Right cardiac atrium (tissue), 5 donors: ENCODE measurements at regions not wholly inside any gene's neighbourhood (a gene's known extent, or its start where the extent isn't known, plus 50 kb on each side); places are given as distances from the start of the nearest gene placed in this dataset.

Source experiments
- ATAC-seq, 2 donors: fragments of 200-7000 bp; cut with Tn5 transposase; one replicate each; pipeline versions ENCODE4 v1.8.0 to v1.9.1; 2020; ENCODE audit warnings: moderate library complexity in 2 of 2, mild to moderate bottlenecking in 1 of 2
- DNase-seq, 3 donors: peaks; one replicate each; pipeline ENCODE4 v3.0.0-alpha.2; 2020
- H3K27ac ChIP-seq: one replicate; pipeline ENCODE4 v1.5.1; 2013; ENCODE audit warnings: mild to moderate bottlenecking, low read length, control low read depth, moderate library complexity
- H3K27me3 ChIP-seq: one replicate; pipeline ENCODE4 v1.6.1; 2013; ENCODE audit not compliant: control insufficient read depth, insufficient read depth
- H3K4me1 ChIP-seq: one replicate; pipeline ENCODE4 v1.6.1; 2013; ENCODE audit warnings: low read length; ENCODE audit not compliant: control insufficient read depth, insufficient read depth
- H3K4me3 ChIP-seq: one replicate; pipeline ENCODE4 v1.5.1; 2013; ENCODE audit warnings: low read length, control low read depth
- H3K9me3 ChIP-seq: one replicate; pipeline ENCODE4 v1.6.1; 2013; ENCODE audit warnings: low read length; ENCODE audit not compliant: control insufficient read depth
- WGBS: extraction: QIAGEN DNeasy Blood & Tissue Kit; methylation state at CpG from one replicate; pipeline ENCODE4 v1.1.7; 2013; 5-methylcytosine and 5-hydroxymethylcytosine counted together
- intact Hi-C, 4 donors: fragments of 100-400 bp; cut with DNase I; formaldehyde crosslinking; loops; one replicate each; pipeline versions ENCODE4 v1.11.0 to v1.14.0; 2022 to 2023
- donor health status: healthy with polysubstance abuse.
- donor health status: DM: no; HTN: yes; CAD: no.
- donor health status: DM: no; HTN: no; CAD: no.
- donor health status: DM: no; HTN: yes; CAD: no; lungs with severe emphysema.
- donor health status: DM: yes; HTN: yes; CAD: no.

DNA sequence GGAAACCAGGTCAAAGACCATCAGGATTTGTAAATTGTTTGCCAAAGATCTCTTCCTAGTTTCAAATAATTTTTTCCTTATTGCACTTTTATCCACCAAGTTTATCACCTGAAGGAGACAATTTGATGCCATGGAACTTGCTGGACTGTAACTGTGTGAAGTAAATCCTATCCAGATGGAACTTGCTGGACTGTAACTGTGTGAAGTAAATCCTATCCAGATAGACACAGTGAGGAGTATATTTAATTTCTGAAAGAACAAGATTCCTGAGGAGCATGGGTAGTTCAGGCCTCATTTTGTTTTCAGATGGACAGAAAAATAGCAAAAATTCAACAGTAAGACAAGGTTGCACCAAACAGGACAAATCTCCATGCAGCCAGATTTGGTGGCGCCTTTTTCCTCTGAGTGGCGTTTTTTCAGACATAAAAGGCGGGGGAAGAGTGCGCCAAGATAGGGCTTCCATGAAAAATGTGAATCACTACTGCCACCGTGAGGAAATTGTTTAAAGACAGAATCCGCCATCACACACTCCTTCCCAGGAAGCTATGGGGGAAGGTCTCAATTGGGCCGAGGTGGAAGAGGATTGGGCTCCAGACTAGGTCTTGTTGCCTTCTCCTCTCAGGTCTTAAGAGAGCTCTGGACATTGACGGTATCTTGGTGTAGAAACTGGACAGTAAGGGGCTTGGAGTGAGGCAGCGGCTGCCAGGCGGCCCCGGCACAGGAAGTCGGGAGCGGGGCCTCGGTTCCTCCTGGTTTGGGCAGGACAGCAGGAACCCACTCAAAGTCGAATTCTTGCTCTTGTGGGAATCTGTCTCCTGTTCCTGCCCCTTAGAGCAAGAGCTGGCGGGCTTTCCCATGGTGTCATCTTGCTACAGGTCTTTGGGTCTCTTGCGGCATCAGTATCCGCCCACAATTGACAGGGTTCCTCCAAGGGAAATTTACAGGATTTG lies 234.7 kb downstream of the OR13H1 start:
- H3K4me1 ChIP-seq, result no peaks in the 10 kb centered on the region
- no peak overlapping the region for H3K27ac ChIP-seq
- no peak overlapping the region for H3K4me3 ChIP-seq
- ATAC-seq (peak in 1 of 2 donors; percentile 95), DNase-seq (peak in 2 of 3 donors; percentile 55 to 80)
- intact Hi-C loops, result no loop called here
- no peaks in the 10 kb centered on the region for H3K9me3 ChIP-seq
- no peaks in the 10 kb centered on the region for H3K27me3 ChIP-seq
- 93% methylated on average over 18 of the region's 18 CpGs for WGBS

DNA sequence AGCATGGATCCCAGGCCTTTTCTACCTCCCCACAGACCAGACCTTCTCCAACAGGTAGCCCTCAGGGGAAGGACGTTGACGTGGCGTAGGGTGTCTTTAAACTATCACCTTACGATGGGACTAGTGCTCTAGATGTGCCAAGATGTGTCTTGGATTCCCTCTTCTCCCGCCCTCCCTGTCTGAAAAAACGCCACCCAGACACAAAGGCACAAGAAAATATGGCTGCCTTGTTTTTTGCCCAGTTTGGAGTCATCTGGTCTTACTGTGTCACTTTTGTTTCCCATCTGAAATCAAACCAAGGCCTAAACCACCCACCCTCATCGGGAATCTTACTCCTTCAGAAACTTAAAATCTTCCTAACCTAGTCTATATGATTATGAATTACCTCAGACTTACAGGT lies 235.4 kb downstream of the OR13H1 start:
- ATAC-seq (no peak), DNase-seq (no peak)
- 95% methylated on average over 7 of the region's 7 CpGs for WGBS
- Histone ChIP-seq H3K4me3 (no peak overlapping the region), H3K27me3 (no peaks in the 10 kb centered on the region), H3K27ac (no peak overlapping the region), H3K9me3 (no peaks in the 10 kb centered on the region), H3K4me1 (no peaks in the 10 kb centered on the region)
- intact Hi-C loops, result no loop called here

DNA sequence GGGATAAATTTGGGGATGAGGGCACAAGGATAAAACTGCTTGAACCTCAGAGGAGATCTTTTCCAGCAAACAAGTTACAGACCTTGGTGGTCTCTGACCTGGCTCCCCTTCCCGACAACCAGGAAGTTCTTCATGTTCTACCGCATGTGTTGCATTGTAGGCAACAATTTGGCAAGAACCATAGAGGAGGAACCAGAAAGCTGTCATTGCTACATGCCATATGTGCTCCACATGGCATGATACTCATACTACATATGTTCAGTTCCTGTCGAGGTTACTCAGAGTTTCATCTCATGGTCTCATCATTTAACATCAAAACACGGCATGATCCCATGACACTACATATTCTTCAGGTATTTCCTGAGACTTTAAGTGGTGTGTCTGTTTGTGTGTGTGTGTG lies 235.9 kb downstream of the OR13H1 start:
- Histone ChIP-seq H3K9me3 (no peaks in the 10 kb centered on the region), H3K27me3 (no peaks in the 10 kb centered on the region), H3K4me3 (no peak overlapping the region), H3K27ac (no peak overlapping the region), H3K4me1 (no peaks in the 10 kb centered on the region)
- intact Hi-C loops, result no loop called here
- ATAC-seq, result no peak
- WGBS, result 94% methylated on average over 4 of the region's 4 CpGs
- no peak for DNase-seq

DNA sequence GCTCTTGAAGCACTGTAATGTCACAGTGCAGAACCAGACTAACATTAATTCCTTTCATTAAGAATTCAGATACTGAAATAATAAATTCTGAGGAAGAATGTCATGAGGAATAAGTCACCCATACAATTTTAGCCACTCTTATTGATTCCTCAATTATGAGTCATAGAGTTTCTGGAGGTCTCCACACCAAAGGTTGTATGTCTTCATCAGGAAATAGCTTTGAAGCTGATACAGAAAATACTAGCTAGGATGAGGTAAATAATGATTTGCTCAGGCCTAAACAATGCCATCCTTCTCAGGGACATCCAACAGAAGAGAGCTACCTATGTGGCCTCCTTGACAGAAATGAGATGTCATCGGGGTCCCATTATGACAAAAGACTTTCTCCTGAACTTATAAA lies 238.8 kb downstream of the OR13H1 start:
- no peak overlapping the region for H3K27ac ChIP-seq
- ATAC-seq, result no peak
- no peak for DNase-seq
- intact Hi-C loops, result no loop called here
- no peaks in the 10 kb centered on the region for H3K27me3 ChIP-seq
- no peaks in the 10 kb centered on the region for H3K9me3 ChIP-seq
- H3K4me1 ChIP-seq, result no peaks in the 10 kb centered on the region
- WGBS, result 93% methylated on average over 1 of the region's 1 CpG
- H3K4me3 ChIP-seq, result no peak overlapping the region

DNA sequence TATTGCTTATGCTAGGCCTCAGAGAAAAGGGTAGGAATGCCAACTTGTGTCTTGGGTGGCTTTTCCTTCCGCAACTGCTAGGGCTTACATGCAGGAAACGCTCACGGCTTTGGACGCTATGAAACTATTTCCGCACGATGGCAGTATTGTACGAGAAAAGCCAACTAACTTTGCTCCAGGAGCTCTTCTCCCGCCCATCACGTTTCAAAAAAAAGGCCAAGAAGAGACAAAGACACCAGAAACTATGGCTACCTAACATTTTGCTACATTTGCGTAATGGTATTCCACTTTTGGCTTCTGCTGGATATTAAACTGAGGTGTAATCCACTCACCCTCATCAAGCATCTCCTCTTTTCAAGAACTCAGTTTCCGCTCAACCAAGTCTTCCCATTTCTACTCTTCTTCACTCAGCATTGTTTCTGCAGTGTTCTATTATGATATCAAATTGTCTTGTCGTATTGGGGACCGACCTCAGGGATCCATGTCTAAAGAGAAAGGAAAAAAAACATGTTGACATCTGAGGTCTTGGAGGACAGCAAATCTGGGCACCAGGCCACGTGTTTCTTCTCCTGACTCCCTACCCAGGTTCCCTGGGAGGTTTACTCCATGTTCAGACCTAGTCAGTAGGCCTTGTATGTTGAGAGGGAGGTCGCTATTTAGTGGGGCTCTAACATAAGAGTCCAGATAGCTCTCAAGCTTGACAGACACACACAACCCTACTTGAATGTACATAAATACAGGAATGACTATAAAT lies 239.4 kb upstream of the STK26 start:
- no peaks in the 10 kb centered on the region for H3K9me3 ChIP-seq
- 92% methylated on average over 15 of the region's 15 CpGs for WGBS
- ATAC-seq (peak in 1 of 2 donors; percentile 88), DNase-seq (peak in 2 of 3 donors; percentile 47 to 70)
- intact Hi-C loops, result no loop called here
- H3K4me3 ChIP-seq, result no peak overlapping the region
- H3K27ac ChIP-seq, result no peak overlapping the region
- H3K27me3 ChIP-seq, result no peaks in the 10 kb centered on the region
- H3K4me1 ChIP-seq, result no peaks in the 10 kb centered on the region

DNA sequence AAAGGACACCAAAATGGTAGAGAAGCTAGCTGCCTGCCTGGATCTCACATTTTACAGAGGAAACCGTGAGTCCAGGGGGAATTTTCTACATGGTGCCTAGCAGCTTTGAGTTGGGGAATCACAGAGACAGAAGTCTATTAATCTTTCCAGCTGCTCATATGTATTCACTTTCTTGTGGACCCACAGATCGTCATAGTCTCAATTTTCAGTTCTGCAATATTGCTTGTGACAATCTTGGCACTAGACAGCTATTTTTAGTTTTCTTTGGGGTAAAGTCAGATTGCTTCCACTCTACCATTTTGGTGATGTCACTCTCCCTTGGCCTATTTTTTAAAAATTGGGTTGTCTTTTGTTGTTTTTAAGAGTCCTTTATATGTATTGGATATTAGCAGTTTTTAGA lies 233.4 kb upstream of the STK26 start:
- Histone ChIP-seq H3K27me3 (no peaks in the 10 kb centered on the region), H3K4me1 (no peaks in the 10 kb centered on the region), H3K9me3 (no peaks in the 10 kb centered on the region), H3K27ac (no peak overlapping the region), H3K4me3 (no peak overlapping the region)
- 70% methylated on average over 2 of the region's 2 CpGs for WGBS
- DNase-seq (no peak), ATAC-seq (no peak)
- intact Hi-C loops, result no loop called here

DNA sequence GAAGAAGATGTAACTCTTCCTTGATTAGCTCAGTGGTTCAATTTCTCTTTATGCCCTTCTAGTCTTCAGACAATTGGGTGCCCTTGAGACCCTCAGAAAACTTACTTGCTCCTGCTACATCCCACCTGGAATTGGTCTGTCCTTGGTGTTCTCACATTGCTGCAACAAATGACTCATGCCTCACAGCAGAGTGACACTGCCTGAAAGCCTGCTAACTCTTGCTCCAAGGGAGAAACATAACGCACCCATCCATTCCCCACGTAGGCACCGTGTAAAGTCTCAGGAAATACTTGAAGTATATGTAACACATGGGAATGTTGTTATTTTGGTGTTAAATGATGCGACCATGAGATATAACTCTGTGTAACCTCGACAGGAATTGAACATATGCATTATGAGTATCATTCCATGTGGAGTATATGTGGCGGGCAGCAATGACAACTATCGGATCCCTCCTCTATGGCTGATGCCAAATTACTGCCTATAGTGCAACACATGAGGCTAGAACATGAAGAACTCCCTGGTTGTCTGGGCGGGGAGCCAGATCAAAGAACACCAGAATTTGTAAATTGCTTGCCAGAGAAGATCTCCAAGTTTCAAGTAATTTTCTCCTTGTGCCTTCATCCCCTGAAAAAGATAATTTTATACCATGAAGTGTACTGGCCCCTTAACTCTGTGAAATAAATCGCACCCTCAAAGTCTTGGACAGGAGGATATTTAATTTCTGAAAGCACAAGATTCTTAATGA lies 231.3 kb upstream of the STK26 start:
- DNase-seq, result no peak
- 85% methylated on average over 9 of the region's 9 CpGs for WGBS
- ATAC-seq, result no peak
- intact Hi-C loops, result no loop called here
- no peaks in the 10 kb centered on the region for H3K4me1 ChIP-seq
- no peak overlapping the region for H3K27ac ChIP-seq
- H3K9me3 ChIP-seq, result no peaks in the 10 kb centered on the region
- H3K27me3 ChIP-seq, result no peaks in the 10 kb centered on the region
- H3K4me3 ChIP-seq, result no peak overlapping the region

DNA sequence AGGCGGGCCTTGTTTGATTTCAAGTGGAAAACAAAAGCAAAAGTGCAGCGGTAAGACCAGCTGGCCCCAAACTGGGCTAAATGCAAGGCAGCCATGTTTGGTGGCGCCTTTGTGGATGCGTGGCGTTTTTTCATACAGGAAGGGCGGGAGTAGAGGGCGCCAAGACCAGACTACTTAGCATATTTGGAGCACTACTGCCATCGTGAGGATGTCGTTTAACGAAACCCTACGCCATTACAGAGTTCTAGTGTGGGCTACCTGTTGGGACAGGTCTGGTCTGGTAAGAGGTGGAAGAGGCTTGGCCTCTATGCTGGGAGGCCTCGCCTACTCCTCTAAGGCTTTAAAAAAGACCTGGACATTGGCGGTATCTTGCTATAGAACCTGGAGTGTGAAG lies 230.7 kb upstream of the STK26 start:
- DNase-seq (peak; percentile 50 to 94 (median 88)), ATAC-seq (peak in 1 of 2 donors; percentile 96)
- intact Hi-C loops, result no loop called here
- 87% methylated on average over 13 of the region's 13 CpGs for WGBS
- Histone ChIP-seq H3K27ac (no peak overlapping the region), H3K4me1 (no peaks in the 10 kb centered on the region), H3K4me3 (no peak overlapping the region), H3K9me3 (no peaks in the 10 kb centered on the region), H3K27me3 (no peaks in the 10 kb centered on the region)

DNA sequence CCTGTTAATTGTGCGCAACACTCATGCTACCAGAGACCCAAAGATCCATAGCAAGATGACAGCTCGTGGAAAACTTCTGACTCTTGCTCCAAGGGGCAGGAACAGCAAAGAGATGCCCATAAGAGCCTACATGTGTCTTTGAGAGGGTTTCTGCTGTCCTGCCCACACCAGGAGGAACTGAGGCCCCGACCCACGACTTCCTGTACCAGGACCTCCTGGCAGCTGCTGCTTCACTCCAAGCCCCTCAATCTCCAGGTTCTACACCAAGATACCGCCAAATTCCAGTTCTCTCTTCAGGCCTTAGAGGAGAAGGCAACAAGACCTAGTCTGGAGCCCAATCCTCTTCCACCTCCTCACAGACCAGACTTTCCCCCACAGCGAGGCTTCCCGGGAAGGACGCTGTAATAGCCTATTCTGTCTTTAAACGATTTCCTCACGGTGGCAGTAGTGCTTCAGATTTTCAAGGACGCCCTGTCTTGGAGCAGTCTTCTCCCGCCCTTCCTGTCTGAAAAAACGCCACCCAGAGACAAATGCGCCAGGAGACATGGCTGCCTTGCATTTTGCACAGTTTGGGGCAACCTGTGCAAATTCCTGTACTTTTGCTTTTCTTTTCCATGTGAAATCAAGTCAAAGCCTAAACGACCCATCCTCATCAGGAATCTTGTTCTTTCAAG lies 230.2 kb upstream of the STK26 start:
- H3K4me1 ChIP-seq, result no peaks in the 10 kb centered on the region
- intact Hi-C loops, result no loop called here
- no peak overlapping the region for H3K4me3 ChIP-seq
- H3K27me3 ChIP-seq, result no peaks in the 10 kb centered on the region
- H3K9me3 ChIP-seq, result no peaks in the 10 kb centered on the region
- DNase-seq (peak in 2 of 3 donors; percentile 87 to 91), ATAC-seq (peak in 1 of 2 donors; percentile 98)
- 78% methylated on average over 15 of the region's 15 CpGs for WGBS
- peak overlapping the region; percentile 29 for H3K27ac ChIP-seq

DNA sequence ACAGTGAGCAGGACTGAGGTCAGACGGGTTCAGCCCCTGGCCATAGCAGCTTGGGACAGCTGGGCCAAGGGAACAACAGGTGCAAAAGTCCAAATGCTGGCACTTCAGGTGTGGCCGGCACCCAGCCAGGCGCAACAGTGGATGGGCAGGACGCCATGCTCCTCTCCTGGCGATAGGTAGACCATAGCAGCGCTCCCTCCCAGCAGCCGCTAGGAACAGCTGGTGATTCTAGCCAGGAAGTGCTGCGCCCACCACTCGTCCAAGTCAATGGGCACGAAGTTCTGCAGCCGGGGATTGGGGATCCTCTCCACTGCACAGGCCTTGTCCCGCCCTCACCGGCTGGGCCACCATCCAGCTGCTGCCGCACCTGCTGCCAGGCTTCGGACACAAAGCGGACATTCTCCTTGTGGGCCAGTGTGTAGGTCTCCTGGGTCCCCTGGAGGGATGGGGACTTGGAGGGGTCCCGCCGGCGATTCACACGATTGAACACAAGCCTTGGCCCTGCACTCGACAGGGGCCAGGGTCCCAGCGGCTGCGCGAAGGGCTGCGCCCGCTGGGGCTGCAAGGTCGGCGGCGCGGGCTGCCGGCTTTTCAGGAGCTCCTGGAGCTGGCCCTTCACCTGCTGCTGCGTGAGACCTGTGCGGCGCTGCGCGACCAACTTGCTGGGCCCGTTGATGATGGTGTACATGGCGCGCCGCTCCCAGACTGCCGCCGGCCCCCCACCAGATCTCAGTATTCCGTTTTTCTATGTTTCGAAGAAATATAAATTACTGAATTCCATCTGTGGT lies 227.5 kb upstream of the STK26 start:
- H3K4me3 ChIP-seq, result no peak overlapping the region
- H3K27ac ChIP-seq, result no peak overlapping the region
- H3K4me1 ChIP-seq, result no peaks in the 10 kb centered on the region
- DNase-seq (no peak), ATAC-seq (no peak)
- no peaks in the 10 kb centered on the region for H3K27me3 ChIP-seq
- WGBS, result 95% methylated on average over 44 of the region's 44 CpGs
- intact Hi-C loops, result no loop called here
- H3K9me3 ChIP-seq, result no peaks in the 10 kb centered on the region
